HepG2 (cell line): ENCODE measurements at regions not wholly inside any gene's neighbourhood (a gene's known extent, or its start where the extent isn't known, plus 50 kb on each side); places are given as distances from the start of the nearest gene placed in this dataset.

Source experiments
- ARID4A ChIP-seq: sonication (generic); formaldehyde crosslinking; IDR thresholded peaks from 2 replicates; pipeline ENCODE4 v1.5.0; 2020; ENCODE audit warnings: mild to moderate bottlenecking, missing genetic modification reagents, borderline replicate concordance
- ETV5 ChIP-seq: IDR thresholded peaks from 2 replicates; pipeline ENCODE4 v1.6.1; 2018; ENCODE audit warnings: missing biosample characterization, missing genetic modification reagents, inconsistent platforms, borderline replicate concordance
- HOXA3 ChIP-seq: sonication (generic); formaldehyde crosslinking; IDR thresholded peaks from 2 replicates; pipeline ENCODE4 v1.5.0; 2020; ENCODE audit warnings: missing genetic modification reagents
- MIER2 ChIP-seq: IDR thresholded peaks from 2 replicates; pipeline ENCODE4 v1.6.1; 2016; ENCODE audit warnings: missing biosample characterization, missing genetic modification reagents
- MTF2 ChIP-seq: sonication (generic); formaldehyde crosslinking; IDR thresholded peaks from 2 replicates; pipeline ENCODE4 v1.5.0; 2020; ENCODE audit warnings: missing genetic modification reagents, borderline replicate concordance
- POLR2A ChIP-seq, 2 experiments: IDR thresholded peaks; 2 replicates each; pipeline ENCODE4 v1.6.1; 2011; ENCODE audit warnings: low read depth in 2 of 2, low read length in 2 of 2, mild to moderate bottlenecking in 1 of 2, moderate library complexity in 1 of 2; ENCODE audit not compliant: insufficient read depth in 1 of 2
- SIN3A ChIP-seq: IDR thresholded peaks from 2 replicates; pipeline ENCODE4 v1.6.1; 2011; ENCODE audit warnings: low read depth, mild to moderate bottlenecking, control low read depth, low read length, borderline replicate concordance
- ZBTB42 ChIP-seq: sonication (generic); formaldehyde crosslinking; IDR thresholded peaks from 2 replicates; pipeline ENCODE4 v1.5.0; 2020; ENCODE audit warnings: mild to moderate bottlenecking, missing genetic modification reagents
- ZNF446 ChIP-seq: sonication (generic); formaldehyde crosslinking; IDR thresholded peaks from 2 replicates; pipeline ENCODE4 v1.5.0; 2020; ENCODE audit warnings: mild to moderate bottlenecking, missing genetic modification reagents
- ZNF563 ChIP-seq: sonication (generic); formaldehyde crosslinking; IDR thresholded peaks from 2 replicates; pipeline ENCODE4 v1.8.0; 2022; ENCODE audit warnings: mild to moderate bottlenecking, moderate library complexity, missing genetic modification reagents
- ZNF850 ChIP-seq: sonication (generic); formaldehyde crosslinking; conservative IDR thresholded peaks from 2 replicates; pipeline ENCODE4 v1.9.0; 2021; ENCODE audit warnings: mild to moderate bottlenecking, missing genetic modification reagents
- ZSCAN29 ChIP-seq: sonication (generic); formaldehyde crosslinking; conservative IDR thresholded peaks from 2 replicates; pipeline ENCODE4 v1.4.0; 2020; ENCODE audit warnings: mild to moderate bottlenecking, missing genetic modification reagents
- TF ChIP-seq, protein P1 (sequence below): sonication (generic); formaldehyde crosslinking; IDR thresholded peaks from 2 replicates; pipeline ENCODE4 v1.5.0; 2020; ENCODE audit warnings: mild to moderate bottlenecking, missing genetic modification reagents, moderate library complexity
- TF ChIP-seq, protein P2 (sequence below): sonication (generic); formaldehyde crosslinking; conservative IDR thresholded peaks from 2 replicates; pipeline ENCODE4 v1.4.0; 2020; ENCODE audit warnings: missing genetic modification reagents
- TF ChIP-seq, protein P3 (sequence below): sonication (generic); formaldehyde crosslinking; IDR thresholded peaks from 2 replicates; pipeline ENCODE4 v1.4.0; 2020; ENCODE audit warnings: missing genetic modification reagents

DNA sequence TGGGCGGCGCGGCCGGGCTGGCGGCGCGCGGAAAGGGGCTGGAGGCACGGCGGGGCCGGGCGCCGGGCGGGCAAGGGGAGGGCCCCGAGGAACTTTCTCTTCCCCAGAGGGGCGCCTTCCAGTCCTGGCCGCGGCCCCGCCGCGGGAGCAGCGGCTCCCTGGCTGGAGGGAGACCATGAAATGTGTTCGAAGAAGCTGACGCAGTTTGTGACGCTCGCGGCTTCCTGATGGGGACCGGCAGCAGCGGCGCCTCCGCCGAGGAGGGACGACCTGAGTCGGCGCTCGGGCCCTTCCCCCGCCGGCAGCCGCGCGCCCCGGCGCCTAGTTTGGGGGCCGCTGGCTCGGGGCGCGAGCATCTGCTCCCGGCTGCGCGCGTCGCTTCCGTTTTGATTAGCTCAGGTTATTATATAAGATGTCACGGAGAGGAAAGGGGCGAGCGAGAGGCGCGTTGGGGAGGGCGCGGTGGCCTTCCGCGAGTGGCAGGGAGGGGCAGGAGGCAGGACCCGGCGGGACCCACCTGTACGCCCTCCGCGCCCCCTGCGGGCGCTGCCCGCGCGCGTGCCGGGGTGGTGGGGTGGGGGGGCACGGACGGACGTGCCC, 57.1 kb upstream of the PCGF5 start (continued):
- TF ChIP-seq, protein P1, sequence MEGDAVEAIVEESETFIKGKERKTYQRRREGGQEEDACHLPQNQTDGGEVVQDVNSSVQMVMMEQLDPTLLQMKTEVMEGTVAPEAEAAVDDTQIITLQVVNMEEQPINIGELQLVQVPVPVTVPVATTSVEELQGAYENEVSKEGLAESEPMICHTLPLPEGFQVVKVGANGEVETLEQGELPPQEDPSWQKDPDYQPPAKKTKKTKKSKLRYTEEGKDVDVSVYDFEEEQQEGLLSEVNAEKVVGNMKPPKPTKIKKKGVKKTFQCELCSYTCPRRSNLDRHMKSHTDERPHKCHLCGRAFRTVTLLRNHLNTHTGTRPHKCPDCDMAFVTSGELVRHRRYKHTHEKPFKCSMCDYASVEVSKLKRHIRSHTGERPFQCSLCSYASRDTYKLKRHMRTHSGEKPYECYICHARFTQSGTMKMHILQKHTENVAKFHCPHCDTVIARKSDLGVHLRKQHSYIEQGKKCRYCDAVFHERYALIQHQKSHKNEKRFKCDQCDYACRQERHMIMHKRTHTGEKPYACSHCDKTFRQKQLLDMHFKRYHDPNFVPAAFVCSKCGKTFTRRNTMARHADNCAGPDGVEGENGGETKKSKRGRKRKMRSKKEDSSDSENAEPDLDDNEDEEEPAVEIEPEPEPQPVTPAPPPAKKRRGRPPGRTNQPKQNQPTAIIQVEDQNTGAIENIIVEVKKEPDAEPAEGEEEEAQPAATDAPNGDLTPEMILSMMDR (CRISPR knock-in tag): peak; percentile 4; the same call in 1 of the 2 replicates
- TF ChIP-seq, protein P2, sequence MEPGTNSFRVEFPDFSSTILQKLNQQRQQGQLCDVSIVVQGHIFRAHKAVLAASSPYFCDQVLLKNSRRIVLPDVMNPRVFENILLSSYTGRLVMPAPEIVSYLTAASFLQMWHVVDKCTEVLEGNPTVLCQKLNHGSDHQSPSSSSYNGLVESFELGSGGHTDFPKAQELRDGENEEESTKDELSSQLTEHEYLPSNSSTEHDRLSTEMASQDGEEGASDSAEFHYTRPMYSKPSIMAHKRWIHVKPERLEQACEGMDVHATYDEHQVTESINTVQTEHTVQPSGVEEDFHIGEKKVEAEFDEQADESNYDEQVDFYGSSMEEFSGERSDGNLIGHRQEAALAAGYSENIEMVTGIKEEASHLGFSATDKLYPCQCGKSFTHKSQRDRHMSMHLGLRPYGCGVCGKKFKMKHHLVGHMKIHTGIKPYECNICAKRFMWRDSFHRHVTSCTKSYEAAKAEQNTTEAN: peak; percentile 38; the same call in 1 of the 2 replicates
- TF ChIP-seq ZNF563 (peak; percentile 34; the same call in 1 of the 2 replicates), ARID4A (CRISPR knock-in tag) (peak; percentile 69), ZBTB42 (peak; percentile 27; the same call in 1 of the 2 replicates), MIER2 (CRISPR knock-in tag) (0 out of 2 replicates have a peak, but pooled peaks have one; percentile 10), SIN3A (peak; percentile 50; the same call in 1 of the 2 replicates), HOXA3 (peak; percentile 45), MTF2 (CRISPR knock-in tag) (0 out of 2 replicates have a peak, but pooled peaks have one; percentile 65), ZNF446 (CRISPR knock-in tag) (peak; percentile 43; the same call in 1 of the 2 replicates), POLR2A (IDR thresholded peaks at IDR 0.05; ENCODE audit: insufficient read depth in 1 of 2, low read depth in 2 of 2, low read length in 2 of 2) (peak; percentile 61 to 80), ZSCAN29 (CRISPR knock-in tag) (no peak), ETV5 (CRISPR knock-in tag) (0 out of 2 replicates have a peak, but pooled peaks have one; percentile 9), ZNF850 (CRISPR knock-in tag) (0 out of 2 replicates have a peak, but pooled peaks have one; percentile 18)
- TF ChIP-seq, protein P3, sequence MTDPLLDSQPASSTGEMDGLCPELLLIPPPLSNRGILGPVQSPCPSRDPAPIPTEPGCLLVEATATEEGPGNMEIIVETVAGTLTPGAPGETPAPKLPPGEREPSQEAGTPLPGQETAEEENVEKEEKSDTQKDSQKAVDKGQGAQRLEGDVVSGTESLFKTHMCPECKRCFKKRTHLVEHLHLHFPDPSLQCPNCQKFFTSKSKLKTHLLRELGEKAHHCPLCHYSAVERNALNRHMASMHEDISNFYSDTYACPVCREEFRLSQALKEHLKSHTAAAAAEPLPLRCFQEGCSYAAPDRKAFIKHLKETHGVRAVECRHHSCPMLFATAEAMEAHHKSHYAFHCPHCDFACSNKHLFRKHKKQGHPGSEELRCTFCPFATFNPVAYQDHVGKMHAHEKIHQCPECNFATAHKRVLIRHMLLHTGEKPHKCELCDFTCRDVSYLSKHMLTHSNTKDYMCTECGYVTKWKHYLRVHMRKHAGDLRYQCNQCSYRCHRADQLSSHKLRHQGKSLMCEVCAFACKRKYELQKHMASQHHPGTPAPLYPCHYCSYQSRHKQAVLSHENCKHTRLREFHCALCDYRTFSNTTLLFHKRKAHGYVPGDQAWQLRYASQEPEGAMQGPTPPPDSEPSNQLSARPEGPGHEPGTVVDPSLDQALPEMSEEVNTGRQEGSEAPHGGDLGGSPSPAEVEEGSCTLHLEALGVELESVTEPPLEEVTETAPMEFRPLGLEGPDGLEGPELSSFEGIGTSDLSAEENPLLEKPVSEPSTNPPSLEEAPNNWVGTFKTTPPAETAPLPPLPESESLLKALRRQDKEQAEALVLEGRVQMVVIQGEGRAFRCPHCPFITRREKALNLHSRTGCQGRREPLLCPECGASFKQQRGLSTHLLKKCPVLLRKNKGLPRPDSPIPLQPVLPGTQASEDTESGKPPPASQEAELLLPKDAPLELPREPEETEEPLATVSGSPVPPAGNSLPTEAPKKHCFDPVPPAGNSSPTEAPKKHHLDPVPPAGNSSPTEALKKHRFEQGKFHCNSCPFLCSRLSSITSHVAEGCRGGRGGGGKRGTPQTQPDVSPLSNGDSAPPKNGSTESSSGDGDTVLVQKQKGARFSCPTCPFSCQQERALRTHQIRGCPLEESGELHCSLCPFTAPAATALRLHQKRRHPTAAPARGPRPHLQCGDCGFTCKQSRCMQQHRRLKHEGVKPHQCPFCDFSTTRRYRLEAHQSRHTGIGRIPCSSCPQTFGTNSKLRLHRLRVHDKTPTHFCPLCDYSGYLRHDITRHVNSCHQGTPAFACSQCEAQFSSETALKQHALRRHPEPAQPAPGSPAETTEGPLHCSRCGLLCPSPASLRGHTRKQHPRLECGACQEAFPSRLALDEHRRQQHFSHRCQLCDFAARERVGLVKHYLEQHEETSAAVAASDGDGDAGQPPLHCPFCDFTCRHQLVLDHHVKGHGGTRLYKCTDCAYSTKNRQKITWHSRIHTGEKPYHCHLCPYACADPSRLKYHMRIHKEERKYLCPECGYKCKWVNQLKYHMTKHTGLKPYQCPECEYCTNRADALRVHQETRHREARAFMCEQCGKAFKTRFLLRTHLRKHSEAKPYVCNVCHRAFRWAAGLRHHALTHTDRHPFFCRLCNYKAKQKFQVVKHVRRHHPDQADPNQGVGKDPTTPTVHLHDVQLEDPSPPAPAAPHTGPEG (CRISPR knock-in tag): peak; percentile 42; the same call in 1 of the 2 replicates
